Rectal smooth muscle tissue (tissue), 1 donor: ENCODE measurements at regions not wholly inside any gene's neighbourhood (a gene's known extent, or its start where the extent isn't known, plus 50 kb on each side); places are given as distances from the start of the nearest gene placed in this dataset.

Experiments used
- H3K27ac ChIP-seq: one replicate; pipeline ENCODE4 v1.7.0; 2013; ENCODE audit warnings: low read depth, low read length, inconsistent platforms
- H3K27me3 ChIP-seq: one replicate; pipeline ENCODE4 v1.7.0; 2013; ENCODE audit warnings: low read length; ENCODE audit not compliant: control insufficient read depth, insufficient read depth
- H3K36me3 ChIP-seq: one replicate; pipeline ENCODE4 v1.7.0; 2013; ENCODE audit warnings: low read length; ENCODE audit not compliant: control insufficient read depth, insufficient read depth
- H3K4me1 ChIP-seq: one replicate; pipeline ENCODE4 v1.7.0; 2013; ENCODE audit warnings: low read length; ENCODE audit not compliant: control insufficient read depth, insufficient read depth
- H3K4me3 ChIP-seq: one replicate; pipeline ENCODE4 v1.7.0; 2013; ENCODE audit warnings: low read length
- H3K9ac ChIP-seq: one replicate; pipeline ENCODE4 v1.7.0; 2013; ENCODE audit warnings: low read length

GRCh38 chr10:78555128-78555527, 513.6 kb upstream of the ZMIZ1 start:
- no peaks in the 10 kb centered on the region for H3K27me3 ChIP-seq
- H3K4me3 ChIP-seq = no peak overlapping the region
- H3K27ac ChIP-seq = no peak overlapping the region
- no peaks in the 10 kb centered on the region for H3K36me3 ChIP-seq
- peaks cover 28% of the 10 kb centered on the region for H3K4me1 ChIP-seq
- no peak overlapping the region for H3K9ac ChIP-seq

- Histone ChIP-seq H3K27ac (no peak overlapping the region), H3K9ac (no peak overlapping the region), H3K4me3 (no peak overlapping the region), H3K4me1 (peaks cover 31% of the 10 kb centered on the region), H3K27me3 (no peaks in the 10 kb centered on the region), H3K36me3 (no peaks in the 10 kb centered on the region)
Observed at GRCh38 chr10:78556705-78557432, 511.9 kb upstream of the ZMIZ1 start.

DNA sequence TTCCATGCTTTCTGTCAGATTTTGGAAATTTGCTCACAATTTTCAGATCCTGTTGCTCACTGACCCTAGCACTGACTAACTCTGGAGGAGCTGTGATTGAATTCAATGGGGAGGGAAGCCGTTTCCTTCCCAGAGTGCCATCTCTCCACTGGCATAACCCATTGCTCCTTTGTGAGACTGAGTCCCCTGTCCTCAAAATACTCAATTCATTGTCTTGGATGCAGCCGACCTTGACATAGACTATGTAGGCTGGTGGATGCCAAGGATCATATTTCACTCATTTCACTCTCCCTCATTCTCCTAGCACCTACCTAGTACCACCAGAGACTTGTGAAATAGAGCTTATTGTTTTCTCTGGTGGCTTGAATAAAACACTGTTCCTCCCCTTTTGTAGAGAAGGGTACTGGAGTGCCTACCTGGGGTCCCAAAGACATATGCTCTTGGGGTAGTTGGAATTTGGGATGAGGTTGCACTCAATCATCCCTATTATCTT, 511.3 kb upstream of the ZMIZ1 start:
- Histone ChIP-seq H3K9ac (no peak overlapping the region), H3K4me1 (peaks cover 27% of the 10 kb centered on the region), H3K27me3 (no peaks in the 10 kb centered on the region), H3K36me3 (no peaks in the 10 kb centered on the region), H3K27ac (no peak overlapping the region), H3K4me3 (no peak overlapping the region)

DNA sequence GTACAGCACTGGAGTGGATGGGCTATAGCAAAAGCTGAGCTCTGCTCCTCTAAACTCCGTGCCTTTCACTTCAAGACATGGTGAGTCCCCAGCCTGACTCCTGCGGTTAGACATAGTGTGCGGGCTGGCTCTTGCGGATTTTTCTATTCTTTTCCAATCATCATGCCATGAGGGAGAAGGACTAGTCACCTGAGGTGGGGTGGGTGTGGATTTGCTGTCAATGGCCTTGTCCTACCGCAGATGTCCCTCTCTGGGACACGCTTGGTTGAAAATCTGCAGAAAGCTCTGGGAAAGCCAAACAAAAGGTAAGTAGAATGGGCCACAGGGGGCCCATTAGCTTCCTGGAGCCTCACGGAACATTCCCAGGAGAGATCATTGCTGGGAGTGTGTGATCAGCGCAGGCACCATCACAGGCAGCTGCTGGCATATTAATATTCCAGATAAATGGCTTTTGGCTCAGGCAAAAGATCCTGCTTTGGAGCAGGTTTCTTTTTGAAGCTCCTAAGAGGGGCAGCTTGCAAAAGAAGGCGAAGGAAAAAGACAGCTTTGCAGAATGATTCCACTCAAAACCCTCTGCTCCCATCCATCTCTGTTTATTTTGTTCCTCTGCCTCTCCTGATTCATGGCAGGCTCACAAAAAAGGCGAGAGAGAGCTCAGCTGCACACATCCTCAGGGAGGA, 509.0 kb upstream of the ZMIZ1 start:
- H3K27ac ChIP-seq = peak overlapping the region; percentile 72

DNA sequence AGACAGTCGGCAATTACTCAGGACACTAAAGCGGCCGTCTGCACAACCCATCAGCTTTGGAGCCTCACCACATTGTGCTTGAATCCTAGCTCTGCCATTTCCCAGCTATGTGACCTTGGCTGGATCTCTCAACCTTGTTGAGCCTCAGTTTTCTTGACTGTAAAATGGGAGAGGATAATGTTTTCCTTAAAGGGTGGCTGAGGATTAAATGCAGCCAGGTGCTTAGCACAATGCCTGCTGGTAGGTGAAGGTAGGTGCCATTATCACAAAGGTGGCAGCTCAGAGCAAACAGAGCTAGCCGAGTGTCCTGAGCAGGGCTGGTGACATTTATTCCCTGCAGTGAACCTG, 508.5 kb upstream of the ZMIZ1 start:
- no peaks in the 10 kb centered on the region for H3K36me3 ChIP-seq
- H3K4me3 ChIP-seq = peak overlapping the region; percentile 25
- no peaks in the 10 kb centered on the region for H3K27me3 ChIP-seq
- H3K9ac ChIP-seq = no peak overlapping the region
- peaks cover 25% of the 10 kb centered on the region for H3K4me1 ChIP-seq
- peak overlapping the region; percentile 72 for H3K27ac ChIP-seq

More for the DNA sequence above, 509.0 kb upstream of the ZMIZ1 start:
- H3K27me3 ChIP-seq = no peaks in the 10 kb centered on the region
- H3K36me3 ChIP-seq = no peaks in the 10 kb centered on the region
- no peak overlapping the region for H3K4me3 ChIP-seq
- H3K9ac ChIP-seq = no peak overlapping the region
- peaks cover 25% of the 10 kb centered on the region for H3K4me1 ChIP-seq

DNA sequence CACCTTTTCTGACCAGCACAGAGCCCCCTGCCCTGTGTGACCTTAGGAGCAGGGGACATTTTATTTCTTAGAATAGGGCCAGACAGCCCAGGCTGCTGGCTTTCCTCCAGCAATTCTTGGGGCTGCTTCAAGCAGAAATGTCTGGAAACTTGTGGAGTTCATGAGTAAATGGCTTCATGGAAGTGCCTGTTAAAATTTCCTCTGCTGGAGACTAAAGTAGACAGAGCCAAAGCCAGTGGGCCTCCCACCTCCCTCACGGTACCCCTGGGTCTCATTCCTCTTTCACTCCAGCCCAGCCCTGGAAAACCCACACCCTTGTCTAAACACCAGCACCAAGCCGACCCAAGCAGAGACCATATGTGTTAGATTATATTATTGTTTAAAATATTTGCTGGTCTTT, 505.5 kb upstream of the ZMIZ1 start:
- Histone ChIP-seq H3K36me3 (no peaks in the 10 kb centered on the region), H3K4me1 (peaks cover 45% of the 10 kb centered on the region), H3K27me3 (no peaks in the 10 kb centered on the region), H3K9ac (no peak overlapping the region), H3K4me3 (no peak overlapping the region), H3K27ac (no peak overlapping the region)

DNA sequence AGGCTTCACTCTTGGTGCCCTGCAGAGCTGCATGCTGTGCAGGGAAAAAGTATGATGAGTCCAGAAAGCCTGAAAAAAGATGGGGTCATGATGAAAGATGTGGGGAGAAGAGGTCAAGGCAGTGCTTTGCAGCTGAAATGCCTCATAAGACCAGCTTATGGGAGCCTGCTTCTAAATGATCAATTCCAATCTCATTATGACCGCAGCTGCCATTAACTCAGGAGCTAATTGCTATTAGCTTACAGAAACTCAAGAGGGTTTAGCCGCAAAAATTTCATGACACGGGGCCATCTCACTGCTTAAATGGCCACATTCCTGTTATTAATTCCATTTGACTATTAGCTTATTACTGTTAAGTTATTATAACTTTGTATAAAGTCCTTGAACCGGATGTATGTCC, 502.9 kb upstream of the ZMIZ1 start:
- H3K36me3 ChIP-seq = no peaks in the 10 kb centered on the region
- H3K4me1 ChIP-seq = peaks cover 32% of the 10 kb centered on the region
- no peaks in the 10 kb centered on the region for H3K27me3 ChIP-seq
- no peak overlapping the region for H3K27ac ChIP-seq
- no peak overlapping the region for H3K4me3 ChIP-seq
- H3K9ac ChIP-seq = no peak overlapping the region

DNA sequence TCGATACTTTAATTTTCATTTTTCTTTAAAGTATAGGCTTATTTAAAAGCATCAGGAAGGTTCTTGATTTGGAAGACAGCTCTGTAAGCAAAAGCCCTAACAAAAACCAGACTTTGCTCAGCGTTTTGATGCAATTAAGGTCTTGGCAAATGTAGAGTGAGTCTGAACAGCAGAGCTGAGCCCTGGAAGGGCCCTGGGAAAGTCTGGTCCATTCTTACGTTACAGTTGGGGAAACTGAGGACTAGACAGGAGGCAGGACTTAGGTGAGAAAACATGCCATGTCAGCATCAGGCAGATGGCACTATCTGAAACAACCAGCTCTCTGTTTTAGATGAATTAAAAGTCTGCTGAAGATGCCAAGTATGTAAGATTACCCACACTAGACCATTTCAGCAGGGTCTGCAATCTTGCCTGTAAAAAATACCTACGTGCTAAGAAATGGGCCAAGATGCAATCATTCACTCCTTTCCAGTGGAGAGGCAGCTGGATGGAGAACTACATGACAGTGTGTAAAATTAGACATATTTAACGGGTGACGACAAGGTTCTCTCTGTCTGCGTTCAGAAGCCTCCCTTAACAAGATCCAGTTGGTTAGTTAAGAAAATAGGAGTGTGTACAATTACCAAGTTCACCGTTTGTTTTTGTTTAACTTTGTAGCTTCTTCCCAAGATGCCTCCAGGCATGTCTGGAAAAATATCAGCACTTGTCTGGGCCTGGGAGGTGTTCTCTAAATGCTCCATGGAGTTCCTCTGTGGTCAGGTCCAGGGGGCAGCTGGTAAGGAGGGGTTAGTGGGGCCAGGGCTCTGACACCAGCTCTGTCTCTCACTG, 502.3 kb upstream of the ZMIZ1 start:
- Histone ChIP-seq H3K36me3 (no peaks in the 10 kb centered on the region), H3K4me1 (peaks cover 32% of the 10 kb centered on the region), H3K27ac (no peak overlapping the region)

GRCh38 chr10:78567680-78568455, 500.9 kb upstream of the ZMIZ1 start:
- Histone ChIP-seq H3K27me3 (no peaks in the 10 kb centered on the region), H3K4me1 (peaks cover 34% of the 10 kb centered on the region), H3K4me3 (no peak overlapping the region), H3K9ac (no peak overlapping the region), H3K27ac (no peak overlapping the region), H3K36me3 (no peaks in the 10 kb centered on the region)

More for the DNA sequence above, 502.3 kb upstream of the ZMIZ1 start:
- no peak overlapping the region for H3K4me3 ChIP-seq
- no peak overlapping the region for H3K9ac ChIP-seq
- H3K27me3 ChIP-seq = no peaks in the 10 kb centered on the region

DNA sequence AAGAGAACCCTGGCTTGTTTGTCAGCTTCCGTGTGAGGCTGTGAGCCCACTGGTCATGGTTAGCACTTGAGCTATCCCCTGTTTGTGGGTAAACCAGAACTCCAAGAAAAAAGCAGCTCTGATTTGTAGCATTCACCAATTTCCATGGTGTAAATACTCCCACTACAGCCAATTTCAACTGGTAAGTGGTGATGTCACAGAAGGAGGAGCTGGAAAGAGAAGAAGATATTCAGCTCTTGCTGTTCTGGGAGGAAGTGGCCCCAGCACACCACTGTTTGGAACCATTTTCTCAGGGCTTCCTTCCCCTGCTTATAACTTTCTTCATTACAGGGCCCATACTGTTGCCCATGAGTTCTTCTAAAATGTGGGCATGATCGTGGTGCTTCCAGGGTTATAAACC, 500.1 kb upstream of the ZMIZ1 start:
- no peak overlapping the region for H3K9ac ChIP-seq
- no peak overlapping the region for H3K4me3 ChIP-seq
- no peak overlapping the region for H3K27ac ChIP-seq
- H3K27me3 ChIP-seq = no peaks in the 10 kb centered on the region
- no peaks in the 10 kb centered on the region for H3K36me3 ChIP-seq
- peaks cover 29% of the 10 kb centered on the region for H3K4me1 ChIP-seq

DNA sequence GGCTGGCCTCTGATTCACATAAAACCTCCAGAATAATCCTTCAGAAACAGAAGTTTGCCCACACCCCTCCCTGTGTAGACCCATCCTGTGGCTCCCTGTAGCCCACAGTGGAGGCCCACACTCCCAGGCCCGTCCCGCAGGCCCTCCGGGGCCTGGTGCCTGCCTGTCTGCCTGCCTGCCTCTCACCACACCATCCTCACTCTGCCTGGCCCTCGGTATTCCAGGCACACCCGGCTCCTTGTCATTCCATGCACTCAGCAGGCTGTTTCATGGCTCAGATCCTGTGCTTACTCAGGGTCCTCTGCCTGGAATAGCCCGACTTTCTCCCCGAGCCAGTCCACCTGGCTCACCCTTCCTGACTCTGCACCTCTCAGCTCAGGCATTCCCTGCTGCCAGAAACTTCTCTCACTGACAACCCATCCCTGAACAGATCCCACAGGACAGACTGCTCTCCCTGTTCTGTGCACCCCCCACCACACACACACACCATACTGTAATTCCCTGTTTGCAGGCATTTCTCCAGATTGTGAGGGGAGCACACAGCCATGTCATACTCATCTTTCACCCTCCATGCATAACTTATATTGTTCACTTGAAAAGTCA, 498.0 kb upstream of the ZMIZ1 start:
- Histone ChIP-seq H3K27ac (no peak overlapping the region), H3K36me3 (no peaks in the 10 kb centered on the region), H3K27me3 (no peaks in the 10 kb centered on the region), H3K4me1 (peaks cover 28% of the 10 kb centered on the region), H3K4me3 (no peak overlapping the region), H3K9ac (no peak overlapping the region)
